H1 (cell line): ENCODE measurements at regions not wholly inside any gene's neighbourhood (a gene's known extent, or its start where the extent isn't known, plus 50 kb on each side); places are given as distances from the start of the nearest gene placed in this dataset.

ENCODE experiments used
- CEBPB ChIP-seq: IDR thresholded peaks from 2 replicates; pipeline ENCODE4 v1.6.1; 2012; ENCODE audit warnings: low read depth, low read length
- CHD7 ChIP-seq: fragments of 300-600 bp; sonication (generic); IDR thresholded peaks from 2 replicates; pipeline ENCODE4 v1.7.1; 2012; ENCODE audit warnings: low read length, moderate library complexity, mild to moderate bottlenecking, inconsistent platforms; ENCODE audit not compliant: insufficient replicate concordance
- GTF2F1 ChIP-seq: IDR thresholded peaks from 2 replicates; pipeline ENCODE4 v1.6.1; 2012; ENCODE audit warnings: low read depth, low read length, improper control_type of control experiment, borderline replicate concordance
- KDM4A ChIP-seq: IDR thresholded peaks from one replicate; pipeline ENCODE4 v1.7.1; 2012; ENCODE audit warnings: low read depth, mild to moderate bottlenecking, moderate library complexity, low read length, inconsistent platforms; ENCODE audit not compliant: severe bottlenecking
- TAF7 ChIP-seq: optimal IDR thresholded peaks from 2 replicates; pipeline ENCODE3; 2011; ENCODE audit warnings: low read depth, mild to moderate bottlenecking, inconsistent platforms, low read length, moderate library complexity, borderline replicate concordance
- TBP ChIP-seq: IDR thresholded peaks from 2 replicates; pipeline ENCODE4 v1.6.1; 2011; ENCODE audit warnings: low read depth, low read length, improper control_type of control experiment
- TCF12 ChIP-seq: IDR thresholded peaks from 2 replicates; pipeline ENCODE4 v1.6.1; 2011; ENCODE audit warnings: low read depth, mild to moderate bottlenecking, low read length

- TF ChIP-seq CHD7 (no peak), KDM4A (peak; percentile 86), TAF7 (no peak), TCF12 (no peak), TBP (no peak), CEBPB (peak; percentile 95), GTF2F1 (no peak)
Observed at GRCh38 chr15:31871166-31871886, 159.0 kb upstream of the CHRNA7 start (continued).
